Activated effector memory CD4-positive, alpha-beta T cell treated with anti-CD3 and anti-CD28 coated beads, Interleukin-2, amount 50 U/mL, for 16 hours (primary cell): ENCODE measurements at regions not wholly inside any gene's neighbourhood (a gene's known extent, or its start where the extent isn't known, plus 50 kb on each side); places are given as distances from the start of the nearest gene placed in this dataset.
"Not testable (repeated sequence)": the region's sequence is repeated elsewhere in the genome, so short reads cannot be mapped to it uniquely, and the experiment has no call there.

ENCODE experiments used
- DNase-seq: peaks from one replicate; pipeline ENCODE4 v3.0.0-alpha.2; 2020

DNA sequence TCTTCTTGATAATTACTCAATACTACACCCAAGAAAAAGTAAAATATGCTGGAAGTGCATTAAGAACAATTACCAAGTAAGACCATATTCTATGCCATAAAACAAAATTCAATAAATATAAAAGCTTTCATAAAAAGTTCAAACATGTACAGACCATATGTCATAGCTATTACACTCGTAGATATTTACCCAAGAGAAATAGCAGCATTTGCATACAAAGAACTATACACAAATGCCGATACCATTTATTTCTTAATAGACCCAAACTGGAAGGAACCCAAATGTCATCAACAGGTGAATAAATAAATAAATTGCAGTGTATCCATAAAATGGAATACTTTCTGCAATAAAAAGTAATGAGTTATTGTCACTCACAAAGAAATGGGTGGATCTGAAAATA, 78.3 kb upstream of the SLC16A7 start:
- DNase-seq, result no peak

- DNase-seq, result no peak
Measured at GRCh38 chr12:59500915-59501314, 94.9 kb upstream of the SLC16A7 start.

- no peak for DNase-seq
Measured at GRCh38 chr12:59500335-59500734, 95.5 kb upstream of the SLC16A7 start.

DNA sequence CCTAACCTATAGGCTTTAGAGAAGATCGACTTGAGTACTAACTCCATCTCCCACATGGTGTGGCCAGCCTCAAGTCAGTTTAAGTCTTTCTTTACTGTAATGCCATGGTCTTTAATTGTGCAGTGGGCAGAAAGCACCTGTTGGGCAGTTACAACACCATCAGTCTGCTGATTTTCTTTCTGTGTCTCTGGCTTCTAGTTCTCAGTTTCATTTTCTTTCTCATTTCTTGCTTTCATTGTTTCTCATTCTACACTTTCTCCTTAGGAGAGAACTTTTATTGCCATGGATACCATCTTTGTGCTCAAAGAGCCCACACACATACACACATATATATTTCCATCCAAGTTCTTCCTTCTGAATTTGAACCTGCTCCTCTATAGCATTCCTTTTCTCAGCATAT, 96.1 kb upstream of the SLC16A7 start:
- DNase-seq, result no peak

DNA sequence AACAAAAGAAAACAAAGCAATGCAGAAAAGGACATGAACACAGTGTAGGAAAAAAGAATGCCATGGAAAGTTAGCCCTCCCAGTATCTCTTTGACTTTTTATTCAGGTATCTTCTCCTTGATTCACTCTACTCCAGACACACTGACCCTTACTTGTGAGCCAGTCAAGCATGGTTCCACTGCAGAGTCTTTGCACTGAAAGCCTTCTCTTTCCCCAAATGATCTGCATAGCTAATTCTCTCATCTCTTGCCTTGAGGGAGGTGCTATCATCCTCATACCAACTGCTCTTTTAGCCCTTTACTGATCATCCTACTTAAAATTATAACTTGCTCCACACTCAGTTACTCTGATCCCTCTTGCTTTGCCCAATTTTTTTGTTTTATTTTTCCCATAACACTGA, 101.2 kb upstream of the SLC16A7 start:
- no peak for DNase-seq

- DNase-seq, result no peak
Measured at GRCh38 chr12:59491877-59492276, 104.0 kb upstream of the SLC16A7 start.

- no peak for DNase-seq
Measured at GRCh38 chr12:59486827-59487226, 109.0 kb upstream of the SLC16A7 start.

- no peak for DNase-seq
Measured at GRCh38 chr12:59484575-59484974, 111.3 kb upstream of the SLC16A7 start.

DNA sequence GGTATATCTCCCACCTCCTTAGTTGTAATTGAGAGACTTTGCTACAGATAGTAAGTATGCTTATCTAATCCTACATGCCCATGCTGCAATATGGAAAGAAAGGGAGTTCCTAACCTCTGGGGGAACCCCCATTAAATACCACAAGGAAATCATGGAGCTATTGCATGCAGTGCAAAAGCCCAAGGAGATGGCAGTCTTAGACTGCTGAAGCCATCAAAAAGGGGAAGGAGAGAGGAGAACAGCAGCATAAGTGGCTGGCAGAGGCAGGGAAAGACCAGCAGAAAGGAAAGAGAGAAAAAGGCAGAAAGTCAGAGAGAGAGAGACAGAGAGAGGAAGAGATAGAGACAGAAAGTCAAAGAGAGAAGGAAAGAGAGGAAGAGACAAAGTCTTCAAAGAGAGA, 121.6 kb upstream of the SLC16A7 start:
- DNase-seq, result not testable (repeated sequence)

- no peak for DNase-seq
Measured at GRCh38 chr12:59472273-59472672, 123.6 kb upstream of the SLC16A7 start.

DNA sequence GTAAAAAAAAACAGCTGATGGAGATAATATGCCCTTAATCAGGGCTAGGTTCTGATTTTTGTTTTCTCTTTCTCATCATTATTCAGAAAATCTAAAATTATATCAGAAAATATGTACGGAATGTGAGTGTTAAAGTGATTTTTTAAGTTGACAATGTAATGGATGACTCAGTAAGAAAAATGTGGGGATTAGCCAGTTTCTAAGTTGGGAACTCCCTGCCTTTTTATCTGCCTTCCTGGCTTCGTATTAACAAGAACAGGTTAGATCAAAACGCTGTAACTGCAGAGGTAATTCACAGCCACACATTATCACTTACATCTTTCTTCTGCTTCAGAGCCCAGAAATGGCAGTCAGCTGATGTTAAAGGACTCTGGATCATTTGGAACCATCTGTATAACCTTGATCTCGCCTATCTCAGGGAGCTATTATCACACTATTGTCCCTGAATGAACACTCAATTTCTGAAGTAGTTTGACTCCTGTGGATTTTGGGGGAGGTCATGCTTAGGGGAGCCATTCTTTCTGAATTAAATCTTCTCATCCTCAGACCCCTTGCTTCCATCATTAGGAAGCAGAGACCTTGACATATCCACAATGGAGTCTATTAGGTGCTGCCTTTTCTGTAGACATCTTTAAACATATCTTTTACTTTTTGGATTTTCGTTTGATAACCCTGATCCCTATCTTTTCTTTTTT, 135.7 kb upstream of the SLC16A7 start:
- no peak for DNase-seq

GRCh38 chr12:59453475-59453874, 142.4 kb upstream of the SLC16A7 start:
- no peak for DNase-seq

DNA sequence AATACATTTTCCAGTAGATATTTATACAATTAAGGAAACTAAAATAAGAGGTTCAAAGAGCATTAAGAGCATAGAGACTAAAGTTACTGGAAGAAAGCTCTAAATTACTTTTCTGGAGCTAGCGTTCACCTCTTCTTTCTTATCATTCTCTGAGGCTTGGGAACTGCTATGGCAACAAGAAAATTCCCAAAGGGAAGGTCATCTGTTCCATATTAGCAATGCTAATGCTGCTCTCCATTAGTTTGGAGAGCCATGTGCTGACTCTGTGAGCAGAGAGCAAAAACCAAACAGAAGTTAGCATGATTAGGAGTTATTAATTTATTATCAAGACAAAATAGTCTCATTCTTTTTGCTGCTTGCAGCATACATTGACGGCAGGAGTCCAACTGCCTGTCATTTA, 143.1 kb upstream of the SLC16A7 start:
- DNase-seq, result no peak

- no peak for DNase-seq
Measured at GRCh38 chr12:59452259-59452658, 143.6 kb upstream of the SLC16A7 start.

- no peak for DNase-seq
Measured at GRCh38 chr12:59446116-59446515, 149.7 kb upstream of the SLC16A7 start.

DNA sequence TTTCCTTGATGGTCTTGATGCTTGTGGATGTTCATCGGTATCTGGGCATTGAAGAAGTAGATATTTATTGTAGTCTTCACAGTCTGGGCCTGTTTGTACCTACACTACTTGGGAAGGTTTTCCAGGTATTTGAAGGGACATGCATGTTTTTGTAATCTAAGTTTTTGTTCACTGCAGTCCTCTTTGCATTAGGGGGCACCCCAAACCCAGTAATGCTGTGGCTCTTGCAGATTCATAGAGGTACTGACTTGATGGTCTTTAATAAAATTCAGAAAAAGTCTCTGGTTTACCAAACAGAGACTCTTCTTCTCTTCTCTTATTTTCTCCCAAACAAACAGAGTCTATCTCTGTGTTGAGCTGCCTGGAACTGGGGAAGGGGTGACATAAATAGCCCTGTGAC, 150.9 kb upstream of the SLC16A7 start:
- DNase-seq, result no peak

GRCh38 chr12:59432057-59432456, 163.8 kb upstream of the SLC16A7 start:
- no peak for DNase-seq

DNA sequence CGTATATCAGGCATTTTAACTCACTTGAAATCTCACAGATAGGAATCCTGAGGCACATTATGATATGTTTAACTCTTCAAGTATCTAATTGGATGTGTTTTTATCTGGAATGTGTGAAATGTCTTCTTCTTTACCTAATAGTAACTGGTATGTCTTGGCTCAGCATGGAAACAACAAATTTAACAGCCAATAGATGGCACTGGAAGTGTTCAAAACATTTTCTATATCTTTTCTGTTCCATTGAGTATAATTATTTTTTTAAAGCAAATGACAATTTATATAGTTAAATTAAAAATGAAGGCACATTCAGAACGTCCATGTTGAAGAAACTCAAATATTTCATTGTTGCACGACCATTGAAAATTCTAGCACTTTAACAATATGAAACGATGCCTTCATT, 164.6 kb upstream of the SLC16A7 start:
- DNase-seq, result no peak

DNA sequence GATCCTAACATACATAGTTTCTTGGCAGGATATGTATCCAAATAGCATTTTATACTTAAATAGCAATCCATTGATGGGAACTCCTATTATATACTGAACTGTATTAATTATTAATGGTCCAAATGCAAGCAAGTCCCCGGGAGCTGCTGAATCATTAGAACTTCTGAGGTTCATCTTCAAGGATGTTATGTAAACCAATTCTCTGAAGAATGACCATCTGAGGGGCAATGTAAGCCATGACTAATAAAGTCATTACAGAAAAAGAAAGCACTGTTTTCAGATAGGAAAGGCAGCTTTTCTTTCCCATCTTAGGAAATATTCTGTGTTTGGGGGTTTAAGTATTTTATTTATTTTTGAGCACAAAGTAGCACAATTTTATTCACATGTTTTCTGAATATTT, 166.1 kb upstream of the SLC16A7 start:
- no peak for DNase-seq

GRCh38 chr12:59425798-59426197, 170.0 kb upstream of the SLC16A7 start:
- DNase-seq, result no peak

- not testable (repeated sequence) for DNase-seq
Measured at GRCh38 chr12:59424666-59425065, 171.2 kb upstream of the SLC16A7 start.

- no peak for DNase-seq
Measured at GRCh38 chr12:59414051-59414450, 181.8 kb upstream of the SLC16A7 start.

DNA sequence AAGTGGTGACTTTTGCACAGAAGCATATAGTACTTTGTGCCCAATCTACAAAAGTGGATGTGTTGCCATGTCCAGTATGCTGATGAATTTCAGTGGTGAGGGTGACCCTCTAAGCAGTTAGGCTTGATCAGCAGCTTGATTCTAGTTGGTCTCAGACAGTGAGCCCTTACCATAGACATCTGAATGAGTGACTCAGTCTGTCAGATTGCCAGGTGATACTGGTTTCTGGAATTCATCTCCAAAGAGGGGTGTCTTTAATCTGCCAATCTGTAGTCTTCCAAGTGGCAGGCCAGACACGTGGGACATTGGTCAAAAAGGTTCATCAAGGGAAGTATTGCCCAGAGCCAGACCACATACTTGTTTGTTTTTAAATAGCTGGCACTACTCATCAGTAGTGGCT, 187.4 kb upstream of the SLC16A7 start:
- no peak for DNase-seq

- DNase-seq, result no peak
Measured at GRCh38 chr12:59407799-59408198, 188.0 kb upstream of the SLC16A7 start.

- DNase-seq, result no peak
Measured at GRCh38 chr12:59405992-59406391, 189.8 kb upstream of the SLC16A7 start.
